ENCODE measurements at regions not wholly inside any gene's neighbourhood (a gene's known extent, or its start where the extent isn't known, plus 50 kb on each side); places are given as distances from the start of the nearest gene placed in this dataset.

- in situ Hi-C loops (cut with MboI; ENCODE audit: low pct_unique_long_range_greater_than_20kb, low sequenced_read_pairs, unreplicated experiment) = no loop called here
- no peak for TF ChIP-seq CTCF (IDR thresholded peaks at IDR 0.05; ENCODE audit: extremely low read depth, insufficient read depth, missing control alignments)
These were observed 390.9 kb upstream of the ADGRL2 start for GRCh38 chr1:81409780-81410274.

GRCh38 chr1:81409262-81409661 lies 391.5 kb upstream of the ADGRL2 start:
- DNase-seq (ENCODE audit: low spot score) = no peak
- in situ Hi-C loops (cut with MboI; ENCODE audit: low pct_unique_long_range_greater_than_20kb, low sequenced_read_pairs, unreplicated experiment) = no loop called here
- no peak for TF ChIP-seq CTCF (IDR thresholded peaks at IDR 0.05; ENCODE audit: extremely low read depth, insufficient read depth, missing control alignments)

More at GRCh38 chr1:81409780-81410274, 390.9 kb upstream of the ADGRL2 start:
- DNase-seq (ENCODE audit: low spot score) = no peak

- in situ Hi-C loops (cut with MboI; ENCODE audit: low pct_unique_long_range_greater_than_20kb, low sequenced_read_pairs, unreplicated experiment) = no loop called here
- DNase-seq (ENCODE audit: low spot score) = no peak
- no peak for TF ChIP-seq CTCF (IDR thresholded peaks at IDR 0.05; ENCODE audit: extremely low read depth, insufficient read depth, missing control alignments)
These were observed 392.3 kb upstream of the ADGRL2 start for GRCh38 chr1:81408419-81408818.

- DNase-seq (ENCODE audit: low spot score) = no peak
- TF ChIP-seq CTCF (IDR thresholded peaks at IDR 0.05; ENCODE audit: extremely low read depth, insufficient read depth, missing control alignments) = no peak
- in situ Hi-C loops (cut with MboI; ENCODE audit: low pct_unique_long_range_greater_than_20kb, low sequenced_read_pairs, unreplicated experiment) = no loop called here
These were observed 393.5 kb upstream of the ADGRL2 start for GRCh38 chr1:81407000-81407821.

GRCh38 chr1:81406292-81406999 lies 394.3 kb upstream of the ADGRL2 start:
- TF ChIP-seq CTCF (IDR thresholded peaks at IDR 0.05; ENCODE audit: extremely low read depth, insufficient read depth, missing control alignments) = no peak
- no peak for DNase-seq (ENCODE audit: low spot score)
- in situ Hi-C loops (cut with MboI; ENCODE audit: low pct_unique_long_range_greater_than_20kb, low sequenced_read_pairs, unreplicated experiment) = no loop called here

GRCh38 chr1:81398041-81398440 lies 402.7 kb upstream of the ADGRL2 start:
- in situ Hi-C loops (cut with MboI; ENCODE audit: low pct_unique_long_range_greater_than_20kb, low sequenced_read_pairs, unreplicated experiment) = no loop called here
- no peak for TF ChIP-seq CTCF (IDR thresholded peaks at IDR 0.05; ENCODE audit: extremely low read depth, insufficient read depth, missing control alignments)
- DNase-seq (ENCODE audit: low spot score) = no peak

Measured in GM13977 (cell line).